ENCODE measurements at regions not wholly inside any gene's neighbourhood (a gene's known extent, or its start where the extent isn't known, plus 50 kb on each side); places are given as distances from the start of the nearest gene placed in this dataset.
A peak's percentile ranks its signal among the peaks of the same experiment; 100 is the strongest.

- in situ Hi-C loops (cut with HindIII; ENCODE audit: extremely low pct_ligation_motif_present, low pct_unique_long_range_greater_than_20kb), result loop anchor here (5.0 kb wide), 2 partner anchors 41 to 251 kb away; no protein-coding TSS in a partner anchor
- BruUV-seq (replicated peaks), result no TSS peak
Measured at GRCh38 chr2:120947982-120948661, 212.5 kb downstream of the GLI2 start.

More at GRCh38 chr2:120947982-120948661, 212.5 kb downstream of the GLI2 start:
- H3K9me3 ChIP-seq (ENCODE audit: low read length), result no peaks in the 10 kb centered on the region
- H2AFZ ChIP-seq (ENCODE audit: low read length), result no peak overlapping the region
- H3K36me3 ChIP-seq (replicated peaks in 1 of 2; ENCODE audit: control insufficient read depth in 1 of 2, insufficient read depth in 2 of 2, low read length in 2 of 2), result no peaks in the 10 kb centered on the region
- no peaks in the 10 kb centered on the region; the same call in 1 of the 2 replicates for H3K4me1 ChIP-seq (ENCODE audit: insufficient read depth, low read length)
- H3K79me2 ChIP-seq (ENCODE audit: insufficient read depth, low read length), result no peaks in the 10 kb centered on the region
- DNase-seq (ENCODE audit: low spot score) (no peak), ATAC-seq (peak; percentile 34; the same call in 2 of the 3 replicates), FAIRE-seq (no peak)
- no peaks in the 10 kb centered on the region for H4K20me1 ChIP-seq (ENCODE audit: insufficient read depth, low read length)
- peak; percentile 29 for TF ChIP-seq CTCF (CRISPR knock-in tag; IDR thresholded peaks at IDR 0.05)
- TF ChIP-seq STAG1 (CRISPR knock-in tag; IDR thresholded peaks at IDR 0.05), result 0 out of 2 replicates have a peak, but pooled peaks have one; percentile 13
- TF ChIP-seq ZNF44 (CRISPR knock-in tag; IDR thresholded peaks at IDR 0.05), result no peak
- H3K9ac ChIP-seq (ENCODE audit: insufficient read depth, low read depth, low read length), result no peak overlapping the region
- intact Hi-C loops (cut with micrococcal nuclease; ENCODE audit: unreplicated experiment), result loop anchor here (5.0 kb wide), 1 partner anchor 41 kb away; no protein-coding TSS in a partner anchor
- WGBS (ENCODE audit: low lambda C conversion rate), result 30% methylated on average over 8 of the region's 10 CpGs
- POLR2A ChIA-PET, result no interaction called here
- no peak overlapping the region for H3K27ac ChIP-seq (ENCODE audit: extremely low read length, insufficient read depth, low read length)
- H3K27me3 ChIP-seq (ENCODE audit: control insufficient read depth in 1 of 2, insufficient read depth in 2 of 2, low read length in 2 of 2), result peaks cover 6 to 50% of the 10 kb centered on the region in 2 experiments; a peak in 3 of 5 replicates
- CTCF ChIA-PET (ENCODE audit: low intra/inter-chr PET ratio, low total read pairs), result no interaction called here
- H3K4me3 ChIP-seq (replicated peaks in 1 of 3; ENCODE audit: insufficient read depth in 1 of 3, low read depth in 2 of 3, low read length in 3 of 3), result no peak overlapping the region
- H3K4me2 ChIP-seq (ENCODE audit: low read depth, low read length), result no peak overlapping the region

Data from HepG2 (cell line).